NCI-H1930 (cell line): ENCODE measurements at regions not wholly inside any gene's neighbourhood (a gene's known extent, or its start where the extent isn't known, plus 50 kb on each side); places are given as distances from the start of the nearest gene placed in this dataset.
A peak's percentile ranks its signal among the peaks of the same experiment; 100 is the strongest.

Experiments used
- DNase-seq, 2 experiments: peaks; one replicate each; lab custom pipeline; 2025; lab: John Stamatoyannopoulos, UW

DNA sequence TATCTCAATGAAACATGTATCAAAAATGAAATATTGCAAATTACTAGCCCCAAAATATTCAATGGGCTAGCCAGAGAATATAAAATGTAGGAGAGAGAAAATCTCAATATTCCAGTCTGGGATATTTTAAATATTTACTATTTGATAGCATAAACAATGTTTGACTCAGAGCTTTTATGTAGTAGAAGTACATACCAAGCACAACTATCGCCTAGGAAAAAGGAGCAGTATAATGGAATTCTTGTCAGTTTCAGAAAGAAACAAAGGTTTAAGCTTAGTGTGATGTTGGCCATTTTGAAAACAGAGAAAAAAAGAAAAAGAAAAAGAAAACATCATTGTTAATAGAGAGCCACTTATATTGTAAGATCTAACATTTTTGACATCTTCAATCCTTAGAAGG lies 1961.9 kb upstream of the CELF4 start:
- no peak for DNase-seq

- no peak for DNase-seq
Observed at GRCh38 chr18:39524370-39524769, 1958.8 kb upstream of the CELF4 start.

- DNase-seq = no peak
Observed at GRCh38 chr18:39523281-39523680, 1957.7 kb upstream of the CELF4 start.

- DNase-seq = no peak
Observed at GRCh38 chr18:39521164-39521563, 1955.6 kb upstream of the CELF4 start.

DNA sequence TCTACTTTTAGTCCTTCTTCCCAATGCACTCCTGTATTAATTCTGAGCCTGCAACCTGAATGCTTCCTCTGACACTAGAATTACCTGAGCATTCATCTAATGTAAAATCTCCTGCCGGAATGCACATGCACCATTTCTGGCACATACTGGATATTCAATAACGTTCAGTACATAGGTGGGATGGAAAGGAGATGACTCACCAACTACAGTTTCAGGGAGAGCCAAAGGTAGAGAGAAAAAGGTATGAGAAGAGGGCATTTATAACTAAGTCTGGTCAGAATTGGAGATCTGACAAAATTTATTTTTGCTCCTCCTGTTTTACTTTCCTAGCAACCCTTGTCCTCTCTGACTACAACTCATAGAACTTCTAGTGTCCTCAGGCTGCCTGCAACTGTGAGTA lies 1954.1 kb upstream of the CELF4 start:
- DNase-seq = no peak

DNA sequence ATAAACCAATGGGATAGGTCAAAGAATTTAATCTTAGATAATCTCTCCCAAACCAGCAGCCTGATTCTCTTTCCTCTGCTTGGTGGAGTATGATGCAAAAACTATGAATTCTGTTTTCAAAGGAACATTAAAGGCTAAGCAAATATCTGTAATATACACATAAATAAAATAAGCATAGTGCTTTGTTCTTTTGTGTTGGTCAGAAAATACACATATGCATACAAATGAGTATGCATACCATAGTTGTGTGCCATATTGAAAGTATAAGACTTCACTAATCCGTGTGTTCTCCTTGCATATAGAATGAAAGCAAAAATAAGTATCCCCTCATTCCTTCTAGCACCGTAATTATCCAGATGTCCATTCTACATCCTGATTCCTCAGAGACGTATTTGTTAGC lies 1949.7 kb upstream of the CELF4 start:
- DNase-seq = no peak

DNA sequence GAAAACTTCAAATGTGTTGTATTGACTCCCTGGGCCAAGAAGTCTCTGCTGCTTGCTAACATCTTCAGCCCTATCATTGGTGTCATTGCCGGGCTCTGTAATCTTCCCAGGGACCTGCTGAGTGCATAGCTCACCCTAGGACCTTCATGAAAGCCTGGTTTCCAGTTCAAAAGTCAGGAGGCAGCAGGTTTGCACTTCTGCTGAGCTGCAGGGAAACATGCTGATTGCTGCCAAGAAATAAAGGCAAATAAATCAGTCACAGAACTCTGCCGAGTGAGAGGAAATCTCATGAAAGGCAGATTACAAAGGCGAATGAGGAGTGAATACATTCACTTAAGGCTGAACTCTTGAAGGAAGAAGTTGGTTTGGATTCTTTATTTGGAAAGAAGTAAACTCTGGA lies 1947.6 kb upstream of the CELF4 start:
- no peak for DNase-seq

- no peak for DNase-seq
Observed at GRCh38 chr18:39506581-39507330, 1941.2 kb upstream of the CELF4 start.

- DNase-seq = no peak
Observed at GRCh38 chr18:39500306-39500705, 1934.7 kb upstream of the CELF4 start.

DNA sequence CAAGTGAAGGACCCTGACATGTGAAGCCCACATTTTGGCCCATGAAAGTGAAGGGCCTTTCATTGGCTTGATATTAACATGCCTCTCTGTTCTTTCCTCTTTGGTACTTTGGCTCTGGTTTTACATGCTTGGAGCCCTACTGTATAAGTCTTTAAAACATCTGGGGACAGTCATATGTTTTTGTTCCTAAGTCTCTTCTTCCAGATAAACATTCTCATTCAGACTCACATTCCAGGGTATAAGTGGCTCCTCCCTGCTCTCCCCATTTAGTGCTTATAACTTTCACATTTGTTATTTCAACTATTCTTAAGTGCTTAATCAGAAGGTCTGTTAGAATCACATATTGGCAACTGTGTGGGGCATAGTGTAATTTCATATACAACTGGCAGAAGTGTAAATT lies 1932.2 kb upstream of the CELF4 start:
- no peak for DNase-seq

DNA sequence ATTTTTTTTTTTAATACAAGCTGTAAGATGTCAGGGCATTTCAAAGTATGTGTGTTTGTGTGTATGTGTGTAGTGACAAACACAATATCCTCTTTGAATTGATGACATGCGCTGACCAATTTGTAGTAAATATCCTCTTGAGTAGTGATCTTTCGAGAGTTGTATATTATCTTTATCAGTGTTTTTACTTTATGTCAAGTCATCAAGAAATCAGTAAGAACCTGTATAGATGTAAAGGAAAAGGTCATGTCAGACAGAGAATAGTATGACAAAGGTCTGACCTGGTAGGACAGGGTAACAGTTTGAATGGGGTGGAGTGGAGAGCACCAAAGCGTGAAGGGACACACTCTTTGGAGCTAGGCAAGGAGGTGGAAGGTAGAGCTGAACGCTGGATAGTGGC lies 1931.4 kb upstream of the CELF4 start:
- DNase-seq = no peak

- no peak for DNase-seq
Observed at GRCh38 chr18:39494211-39494896, 1928.8 kb upstream of the CELF4 start.

GRCh38 chr18:39491408-39491807 lies 1925.8 kb upstream of the CELF4 start:
- DNase-seq = no peak

DNA sequence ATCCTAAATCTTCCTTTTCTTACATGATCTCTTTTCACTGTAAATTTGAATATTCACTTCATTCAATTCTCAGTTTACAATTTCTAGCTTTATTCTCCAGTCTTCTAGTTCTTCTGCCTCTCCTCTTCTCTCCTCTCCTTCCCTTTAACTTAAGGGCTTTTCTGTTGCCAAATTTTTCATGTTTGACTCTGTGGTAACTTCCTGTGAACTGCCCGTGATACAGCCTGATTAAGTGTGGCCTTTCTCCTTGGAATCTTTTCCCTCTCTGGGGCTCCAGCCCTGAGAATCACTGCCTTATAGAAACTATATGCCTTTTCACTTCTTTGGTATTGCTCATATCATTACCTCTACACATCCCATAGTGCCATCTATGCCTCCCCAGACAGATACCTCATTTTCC lies 1923.8 kb upstream of the CELF4 start:
- DNase-seq = no peak

DNA sequence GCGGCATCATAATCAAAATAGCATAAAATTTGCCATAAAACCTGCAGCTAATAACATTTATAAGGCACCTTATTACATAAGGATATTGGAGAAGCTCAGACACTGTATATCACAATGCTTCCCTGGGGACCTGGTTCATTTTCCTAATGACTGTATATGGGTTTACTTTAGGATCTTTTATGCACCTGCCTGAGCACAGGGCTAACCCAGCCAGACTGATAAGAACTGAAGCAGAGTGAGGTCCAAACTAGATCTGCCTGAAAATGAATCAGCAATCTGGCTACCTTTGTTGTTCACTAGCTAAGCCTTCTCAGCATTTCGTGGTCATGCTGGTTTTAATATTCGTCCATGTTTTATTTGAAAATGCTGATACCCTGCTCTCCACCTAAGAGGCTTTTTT lies 1922.3 kb upstream of the CELF4 start:
- DNase-seq = peak; percentile 31 to 77

GRCh38 chr18:39486268-39486667 lies 1920.7 kb upstream of the CELF4 start:
- DNase-seq = no peak

DNA sequence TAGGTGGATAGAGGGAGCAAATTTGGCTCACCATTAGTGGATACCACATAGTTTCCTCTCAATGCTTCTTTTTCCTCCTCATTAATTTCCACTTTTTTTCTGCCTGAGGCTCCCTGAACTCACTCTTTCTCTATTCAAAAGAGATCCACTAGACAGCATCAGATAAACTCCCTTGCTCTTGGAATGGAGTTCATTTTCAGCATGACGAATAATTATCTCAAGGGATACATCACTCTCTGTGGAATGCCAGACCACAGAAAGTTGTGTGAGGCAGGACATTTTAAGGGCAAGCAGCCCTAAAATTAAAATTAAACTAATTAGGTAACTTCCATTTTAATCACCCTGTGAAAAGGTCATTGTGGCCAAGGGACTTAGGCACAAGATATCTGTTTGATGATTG lies 1920.1 kb upstream of the CELF4 start:
- DNase-seq = no peak

GRCh38 chr18:39481281-39481680 lies 1915.7 kb upstream of the CELF4 start:
- no peak for DNase-seq

GRCh38 chr18:39480494-39481195 lies 1915.0 kb upstream of the CELF4 start:
- DNase-seq = no peak

DNA sequence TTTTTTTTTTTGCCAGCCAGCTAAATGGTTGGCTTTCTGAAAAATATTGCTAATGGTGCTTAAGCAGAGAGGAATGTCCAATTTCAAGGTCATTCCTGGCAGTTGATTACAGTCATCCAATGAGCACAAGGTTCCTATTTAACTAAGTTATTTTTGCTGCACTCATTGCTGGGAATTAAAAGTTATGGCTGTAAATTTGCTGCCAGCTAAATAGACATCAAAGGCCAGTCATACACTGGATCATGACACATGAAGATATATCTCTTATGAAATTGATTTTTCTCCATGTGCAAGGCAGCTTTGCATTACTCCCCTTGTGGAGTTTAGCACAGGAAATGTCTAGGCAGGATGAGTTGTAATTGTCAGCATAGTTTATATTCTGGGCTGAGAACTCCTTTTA lies 1898.4 kb upstream of the CELF4 start:
- no peak for DNase-seq

DNA sequence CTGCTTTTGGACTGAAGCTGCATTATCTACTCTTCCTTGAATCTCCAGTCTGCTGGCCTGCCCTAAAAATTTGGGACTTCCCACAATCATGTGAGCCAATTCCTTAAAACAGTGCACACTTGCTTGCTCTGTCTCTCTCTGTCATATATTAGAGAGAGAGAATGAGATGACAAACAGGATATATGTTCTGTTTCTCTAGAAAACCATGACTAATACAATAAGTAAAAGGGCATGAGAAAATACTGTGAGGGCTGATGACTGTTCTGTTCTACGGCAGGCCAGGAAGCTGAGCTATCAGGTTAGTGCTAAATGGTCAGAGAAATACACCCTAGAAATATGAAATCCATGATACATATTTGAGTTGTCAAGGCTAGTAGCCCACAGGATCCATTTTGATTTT lies 1896.8 kb upstream of the CELF4 start:
- no peak for DNase-seq

DNA sequence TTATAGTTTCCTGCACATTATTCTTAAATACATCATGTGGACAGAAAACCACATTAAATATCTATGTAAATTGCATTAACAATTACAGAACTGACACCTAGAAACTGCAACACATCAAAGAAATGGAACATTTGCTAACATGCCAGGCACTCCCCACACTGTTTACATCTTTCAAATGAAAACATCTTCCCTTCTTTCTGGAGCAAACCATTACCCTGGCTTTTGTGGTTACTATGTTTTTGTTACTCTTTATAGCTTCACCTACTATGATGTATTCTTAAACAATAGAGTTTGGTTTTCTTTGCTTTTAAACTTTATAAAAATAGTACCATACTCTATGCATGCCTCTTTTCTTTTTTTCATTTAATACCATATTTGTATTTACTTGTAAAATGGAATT lies 1894.5 kb upstream of the CELF4 start:
- DNase-seq = no peak

DNA sequence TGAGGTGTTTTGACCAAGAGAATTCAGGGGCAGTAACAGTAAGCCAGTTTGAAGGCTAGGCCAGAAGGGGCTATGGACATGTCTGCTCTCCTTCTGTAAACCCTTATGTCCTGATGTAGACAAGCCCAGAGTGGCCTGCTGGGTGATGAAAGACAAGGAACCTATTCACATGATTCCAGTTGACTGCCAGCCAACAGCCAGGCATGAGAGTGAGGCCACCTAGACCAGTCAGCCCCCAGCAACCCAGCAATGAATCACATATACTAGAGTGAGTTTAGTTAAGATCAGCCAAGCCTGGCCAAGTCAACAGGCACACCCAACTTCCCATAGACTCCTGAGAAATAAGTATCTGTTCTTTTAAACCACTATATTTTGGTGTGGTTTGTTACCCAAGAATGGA lies 1889.7 kb upstream of the CELF4 start:
- DNase-seq = no peak
